OCI-M1 (cell line): ENCODE measurements at regions not wholly inside any gene's neighbourhood (a gene's known extent, or its start where the extent isn't known, plus 50 kb on each side); places are given as distances from the start of the nearest gene placed in this dataset.

ENCODE experiments used
- DNase-seq: peaks from one replicate; lab custom pipeline; 2025; lab: John Stamatoyannopoulos, UW

GRCh38 chr5:30734118-30734517 is 459.4 kb upstream of the CDH6 start:
- no peak for DNase-seq

- no peak for DNase-seq
Observed at GRCh38 chr5:30725073-30725472, 468.4 kb upstream of the CDH6 start.

- DNase-seq = no peak
Observed at GRCh38 chr5:30698217-30698616, 495.3 kb upstream of the CDH6 start.

- peak; percentile 81 for DNase-seq
Observed at GRCh38 chr5:30693326-30693725, 500.2 kb upstream of the CDH6 start.

GRCh38 chr5:30690931-30691330 is 502.6 kb upstream of the CDH6 start:
- DNase-seq = no peak

- no peak for DNase-seq
Observed at GRCh38 chr5:30687461-30687860, 506.0 kb upstream of the CDH6 start.

- DNase-seq = no peak
Observed at GRCh38 chr5:30686530-30686929, 507.0 kb upstream of the CDH6 start.

- DNase-seq = peak; percentile 53
Observed at GRCh38 chr5:30676223-30676840, 517.2 kb upstream of the CDH6 start.

- peak; percentile 7 for DNase-seq
Observed at GRCh38 chr5:30667293-30667692, 526.2 kb upstream of the CDH6 start.

- DNase-seq = no peak
Observed at GRCh38 chr5:30663536-30663935, 530.0 kb upstream of the CDH6 start.

GRCh38 chr5:30662373-30662772 is 531.1 kb upstream of the CDH6 start:
- no peak for DNase-seq

- DNase-seq = no peak
Observed at GRCh38 chr5:30661730-30662129, 531.8 kb upstream of the CDH6 start.

GRCh38 chr5:30659417-30659816 is 534.1 kb upstream of the CDH6 start:
- no peak for DNase-seq

GRCh38 chr5:30650311-30650710 is 543.2 kb upstream of the CDH6 start:
- DNase-seq = peak; percentile 13

GRCh38 chr5:30638899-30639298 is 554.6 kb upstream of the CDH6 start:
- no peak for DNase-seq

- no peak for DNase-seq
Observed at GRCh38 chr5:30627945-30628344, 565.5 kb upstream of the CDH6 start.

- DNase-seq = no peak
Observed at GRCh38 chr5:30626557-30626956, 566.9 kb upstream of the CDH6 start.

GRCh38 chr5:30620481-30621085 is 572.9 kb upstream of the CDH6 start:
- no peak for DNase-seq

- no peak for DNase-seq
Observed at GRCh38 chr5:30608501-30608900, 585.0 kb upstream of the CDH6 start.

GRCh38 chr5:30607301-30607894 is 586.1 kb upstream of the CDH6 start:
- peak; percentile 69 for DNase-seq

- no peak for DNase-seq
Observed at GRCh38 chr5:30605693-30606268, 587.7 kb upstream of the CDH6 start.

- no peak for DNase-seq
Observed at GRCh38 chr5:30604648-30605262, 588.7 kb upstream of the CDH6 start.

- no peak for DNase-seq
Observed at GRCh38 chr5:30600892-30601291, 592.6 kb upstream of the CDH6 start.
